ENCODE measurements at regions not wholly inside any gene's neighbourhood (a gene's known extent, or its start where the extent isn't known, plus 50 kb on each side); places are given as distances from the start of the nearest gene placed in this dataset.
A peak's percentile ranks its signal among the peaks of the same experiment; 100 is the strongest.

GRCh38 chr2:147374423-147374811 lies 470.4 kb upstream of the ACVR2A start:
- TF ChIP-seq CTCF (IDR thresholded peaks at IDR 0.05) = no peak
- no peak for TF ChIP-seq POLR2A (IDR thresholded peaks at IDR 0.05)
- TF ChIP-seq POLR2AphosphoS5 (IDR thresholded peaks at IDR 0.05) = peak; percentile 24
- no peak for TF ChIP-seq EP300 (IDR thresholded peaks at IDR 0.05)
